Loucy (cell line): ENCODE measurements at regions not wholly inside any gene's neighbourhood (a gene's known extent, or its start where the extent isn't known, plus 50 kb on each side); places are given as distances from the start of the nearest gene placed in this dataset.
"Not testable (repeated sequence)": the region's sequence is repeated elsewhere in the genome, so short reads cannot be mapped to it uniquely, and the experiment has no call there.

Source experiments
- CTCF ChIP-seq: fragments of 200-600 bp; sonication (generic); conservative IDR thresholded peaks from 2 replicates; pipeline ENCODE4 v1.5.1; 2014; ENCODE audit warnings: mild to moderate bottlenecking, antibody characterized with exemption, low read length
- EZH2phosphoT487 ChIP-seq: fragments of 200-600 bp; IDR thresholded peaks from 2 replicates; pipeline ENCODE4 v1.6.1; 2018; ENCODE audit warnings: antibody characterized with exemption, mild to moderate bottlenecking, moderate library complexity, borderline replicate concordance

GRCh38 chr14:45888766-45889285, 635.8 kb upstream of the MIS18BP1 start:
- not testable (repeated sequence) for TF ChIP-seq CTCF, EZH2phosphoT487
